NCI-H345 treated with DMSO at 0.1 percent for 48 hours (cell line): ENCODE measurements at regions not wholly inside any gene's neighbourhood (a gene's known extent, or its start where the extent isn't known, plus 50 kb on each side); places are given as distances from the start of the nearest gene placed in this dataset.
"Not testable (repeated sequence)": the region's sequence is repeated elsewhere in the genome, so short reads cannot be mapped to it uniquely, and the experiment has no call there.

Experiments
- DNase-seq: peaks from one replicate; lab custom pipeline; 2025; ENCODE audit not compliant: unreplicated experiment; lab: John Stamatoyannopoulos, UW

GRCh38 chr9:117936185-117937130 lies 232.3 kb downstream of the TLR4 start:
- no peak for DNase-seq

- no peak for DNase-seq
Observed at GRCh38 chr9:117938086-117938485, 233.9 kb downstream of the TLR4 start.

- no peak for DNase-seq
Observed at GRCh38 chr9:117938896-117939295, 234.7 kb downstream of the TLR4 start.

GRCh38 chr9:117944750-117945149 lies 240.5 kb downstream of the TLR4 start:
- DNase-seq = not testable (repeated sequence)

- DNase-seq = no peak
Observed at GRCh38 chr9:117945286-117945685, 241.1 kb downstream of the TLR4 start.

- no peak for DNase-seq
Observed at GRCh38 chr9:117951127-117951526, 246.9 kb downstream of the TLR4 start.

- no peak for DNase-seq
Observed at GRCh38 chr9:117952581-117952980, 248.4 kb downstream of the TLR4 start.

- DNase-seq = no peak
Observed at GRCh38 chr9:117957267-117957666, 253.1 kb downstream of the TLR4 start.

- no peak for DNase-seq
Observed at GRCh38 chr9:117958726-117959125, 254.5 kb downstream of the TLR4 start.

GRCh38 chr9:117963493-117964090 lies 259.4 kb downstream of the TLR4 start:
- DNase-seq = no peak

GRCh38 chr9:117970276-117971050 lies 266.3 kb downstream of the TLR4 start:
- no peak for DNase-seq

- no peak for DNase-seq
Observed at GRCh38 chr9:117974108-117974507, 269.9 kb downstream of the TLR4 start.

- DNase-seq = no peak
Observed at GRCh38 chr9:117979914-117980313, 275.7 kb downstream of the TLR4 start.

GRCh38 chr9:117987945-117988344 lies 283.7 kb downstream of the TLR4 start:
- no peak for DNase-seq

GRCh38 chr9:117992006-117992405 lies 287.8 kb downstream of the TLR4 start:
- peak; percentile 85 for DNase-seq

- DNase-seq = no peak
Observed at GRCh38 chr9:118000581-118000980, 296.4 kb downstream of the TLR4 start.

- DNase-seq = peak; percentile 11
Observed at GRCh38 chr9:118003240-118003639, 299.0 kb downstream of the TLR4 start.

- no peak for DNase-seq
Observed at GRCh38 chr9:118008246-118008645, 304.0 kb downstream of the TLR4 start.

- no peak for DNase-seq
Observed at GRCh38 chr9:118009614-118010013, 305.4 kb downstream of the TLR4 start.

- no peak for DNase-seq
Observed at GRCh38 chr9:118017607-118018122, 313.5 kb downstream of the TLR4 start.

- no peak for DNase-seq
Observed at GRCh38 chr9:118023644-118024043, 319.4 kb downstream of the TLR4 start.
